GDM1 (cell line): ENCODE measurements at regions not wholly inside any gene's neighbourhood (a gene's known extent, or its start where the extent isn't known, plus 50 kb on each side); places are given as distances from the start of the nearest gene placed in this dataset.
"Not testable (repeated sequence)": the region's sequence is repeated elsewhere in the genome, so short reads cannot be mapped to it uniquely, and the experiment has no call there.

Experiments
- DNase-seq: peaks from one replicate; lab custom pipeline; 2025; lab: John Stamatoyannopoulos, UW

GRCh38 chr12:90211017-90211416, 502.4 kb upstream of the ATP2B1 start:
- no peak for DNase-seq

GRCh38 chr12:90209029-90209428, 500.4 kb upstream of the ATP2B1 start:
- DNase-seq = no peak

GRCh38 chr12:90208379-90208778, 499.7 kb upstream of the ATP2B1 start:
- not testable (repeated sequence) for DNase-seq

- DNase-seq = no peak
Observed at GRCh38 chr12:90207799-90208198, 499.2 kb upstream of the ATP2B1 start.

- DNase-seq = no peak
Observed at GRCh38 chr12:90205165-90205564, 496.5 kb upstream of the ATP2B1 start.

- DNase-seq = no peak
Observed at GRCh38 chr12:90203556-90203955, 494.9 kb upstream of the ATP2B1 start.

GRCh38 chr12:90199006-90199405, 490.4 kb upstream of the ATP2B1 start:
- DNase-seq = no peak

GRCh38 chr12:90193500-90193899, 484.9 kb upstream of the ATP2B1 start:
- no peak for DNase-seq

- DNase-seq = no peak
Observed at GRCh38 chr12:90188857-90189256, 480.2 kb upstream of the ATP2B1 start.

GRCh38 chr12:90183201-90183600, 474.6 kb upstream of the ATP2B1 start:
- DNase-seq = no peak

GRCh38 chr12:90181216-90181615, 472.6 kb upstream of the ATP2B1 start:
- DNase-seq = no peak

- no peak for DNase-seq
Observed at GRCh38 chr12:90174956-90175355, 466.3 kb upstream of the ATP2B1 start.

- no peak for DNase-seq
Observed at GRCh38 chr12:90174198-90174510, 465.5 kb upstream of the ATP2B1 start.

- no peak for DNase-seq
Observed at GRCh38 chr12:90173499-90174197, 465.0 kb upstream of the ATP2B1 start.

- no peak for DNase-seq
Observed at GRCh38 chr12:90172524-90172923, 463.9 kb upstream of the ATP2B1 start.

GRCh38 chr12:90170740-90171139, 462.1 kb upstream of the ATP2B1 start:
- no peak for DNase-seq

- no peak for DNase-seq
Observed at GRCh38 chr12:90167518-90168208, 459.0 kb upstream of the ATP2B1 start.

GRCh38 chr12:90166671-90167070, 458.0 kb upstream of the ATP2B1 start:
- no peak for DNase-seq

GRCh38 chr12:90166012-90166411, 457.4 kb upstream of the ATP2B1 start:
- no peak for DNase-seq

- DNase-seq = no peak
Observed at GRCh38 chr12:90163975-90164374, 455.3 kb upstream of the ATP2B1 start.

- no peak for DNase-seq
Observed at GRCh38 chr12:90153827-90154226, 445.2 kb upstream of the ATP2B1 start.

- no peak for DNase-seq
Observed at GRCh38 chr12:90152897-90153624, 444.4 kb upstream of the ATP2B1 start.

- no peak for DNase-seq
Observed at GRCh38 chr12:90151491-90152015, 442.9 kb upstream of the ATP2B1 start.
